H9 (cell line): ENCODE measurements at regions not wholly inside any gene's neighbourhood (a gene's known extent, or its start where the extent isn't known, plus 50 kb on each side); places are given as distances from the start of the nearest gene placed in this dataset.

Experiments
- DNase-seq: peaks from one replicate; pipeline ENCODE4 v3.0.0-alpha.2; 2017
- H2AFZ ChIP-seq: one replicate; pipeline ENCODE4 v1.6.1; 2013; ENCODE audit warnings: mild to moderate bottlenecking, low read length, control low read depth, moderate library complexity
- H2AK5ac ChIP-seq: 2 replicates; pipeline ENCODE4 v1.6.1; 2013; ENCODE audit warnings: low read length, control low read depth, mixed read lengths; ENCODE audit not compliant: insufficient read length
- H2BK120ac ChIP-seq: one replicate; pipeline ENCODE4 v1.6.1; 2013; ENCODE audit warnings: low read depth, mild to moderate bottlenecking, low read length, control low read depth, inconsistent platforms; ENCODE audit not compliant: poor library complexity, severe bottlenecking
- H2BK12ac ChIP-seq: 2 replicates; pipeline ENCODE4 v1.6.1; 2013; ENCODE audit warnings: low read length, control low read depth, mixed read lengths, low read depth; ENCODE audit not compliant: insufficient read length
- H2BK15ac ChIP-seq: 2 replicates; pipeline ENCODE4 v1.6.1; 2013; ENCODE audit warnings: low read depth, low read length, control low read depth
- H2BK20ac ChIP-seq: one replicate; pipeline ENCODE4 v1.6.1; 2013; ENCODE audit warnings: low read depth, mild to moderate bottlenecking, low read length, control low read depth, inconsistent platforms; ENCODE audit not compliant: poor library complexity, severe bottlenecking
- H2BK5ac ChIP-seq: 2 replicates; pipeline ENCODE4 v1.6.1; 2013; ENCODE audit warnings: low read length, control low read depth, mixed read lengths; ENCODE audit not compliant: insufficient read length
- H3K14ac ChIP-seq: 2 replicates; pipeline ENCODE4 v1.6.1; 2013; ENCODE audit warnings: low read length, control low read depth; ENCODE audit not compliant: insufficient read depth
- H3K18ac ChIP-seq: 2 replicates; pipeline ENCODE4 v1.6.1; 2013; ENCODE audit warnings: low read depth, mild to moderate bottlenecking, mixed read lengths, low read length, control low read depth; ENCODE audit not compliant: insufficient read length
- H3K23ac ChIP-seq: 2 replicates; pipeline ENCODE4 v1.6.1; 2013; ENCODE audit warnings: low read length, control low read depth, mixed read lengths, low read depth; ENCODE audit not compliant: insufficient read length
- H3K23me2 ChIP-seq: 2 replicates; pipeline ENCODE4 v1.6.1; 2013; ENCODE audit warnings: low read depth, mild to moderate bottlenecking, mixed read lengths, low read length, control low read depth; ENCODE audit not compliant: insufficient read length, poor library complexity, severe bottlenecking
- H3K27ac ChIP-seq: 2 replicates; pipeline ENCODE4 v1.5.1; 2013; ENCODE audit warnings: low read length, control low read depth, mixed read lengths, low read depth; ENCODE audit not compliant: insufficient read length
- H3K27me3 ChIP-seq: 2 replicates; pipeline ENCODE4 v1.6.1; 2013; ENCODE audit warnings: low read length, control low read depth, inconsistent platforms; ENCODE audit not compliant: insufficient read depth
- H3K4ac ChIP-seq: 2 replicates; pipeline ENCODE4 v1.6.1; 2013; ENCODE audit warnings: low read depth, mild to moderate bottlenecking, control low read depth, inconsistent platforms, low read length, moderate library complexity
- H3K4me1 ChIP-seq: 2 replicates; pipeline ENCODE4 v1.6.1; 2013; ENCODE audit warnings: low read length, control low read depth, inconsistent platforms; ENCODE audit not compliant: insufficient read depth
- H3K4me2 ChIP-seq: 2 replicates; pipeline ENCODE4 v1.6.1; 2013; ENCODE audit warnings: low read length, control low read depth, mixed read lengths; ENCODE audit not compliant: insufficient read length, insufficient read depth
- H3K56ac ChIP-seq: 2 replicates; pipeline ENCODE4 v1.6.1; 2013; ENCODE audit warnings: low read depth, mild to moderate bottlenecking, mixed read lengths, low read length, control low read depth; ENCODE audit not compliant: insufficient read length
- H3K79me1 ChIP-seq: 2 replicates; pipeline ENCODE4 v1.6.1; 2013; ENCODE audit warnings: low read depth, mild to moderate bottlenecking, moderate library complexity, low read length, control low read depth, inconsistent platforms; ENCODE audit not compliant: insufficient read depth, poor library complexity, severe bottlenecking
- H3K79me2 ChIP-seq: 2 replicates; pipeline ENCODE4 v1.6.1; 2013; ENCODE audit warnings: low read length, control low read depth, inconsistent platforms; ENCODE audit not compliant: insufficient read depth
- H3K9ac ChIP-seq: 2 replicates; pipeline ENCODE4 v1.6.1; 2013; ENCODE audit warnings: low read length, control low read depth, mixed read lengths; ENCODE audit not compliant: insufficient read length; ENCODE audit errors: extremely low read depth
- H3K9me3 ChIP-seq: one replicate; pipeline ENCODE4 v1.6.1; 2013; ENCODE audit warnings: low read depth, low read length, inconsistent platforms; ENCODE audit not compliant: control insufficient read depth
- H3T11ph ChIP-seq: one replicate; pipeline ENCODE4 v1.6.1; 2013; ENCODE audit warnings: mild to moderate bottlenecking, low read length, control low read depth, inconsistent platforms
- H4K20me1 ChIP-seq: one replicate; pipeline ENCODE4 v1.6.1; 2013; ENCODE audit not compliant: control insufficient read depth, insufficient read length, insufficient read depth
- H4K5ac ChIP-seq: 2 replicates; pipeline ENCODE4 v1.6.1; 2013; ENCODE audit warnings: low read depth, mild to moderate bottlenecking, mixed read lengths, low read length, control low read depth; ENCODE audit not compliant: insufficient read length
- H4K8ac ChIP-seq: replicated peaks from 2 replicates; pipeline ENCODE4 v1.6.1; 2013; ENCODE audit warnings: low read length, control low read depth, mixed read lengths, low read depth; ENCODE audit not compliant: insufficient read length
- H4K91ac ChIP-seq: 2 replicates; pipeline ENCODE4 v1.6.1; 2013; ENCODE audit warnings: low read depth, mild to moderate bottlenecking, moderate library complexity, mixed read lengths, low read length, control low read depth; ENCODE audit not compliant: insufficient read length
- H3K27ac Mint-ChIP-seq, 3 experiments: 2 replicates in 2 of 3; 3 replicates in 1 of 3; pipeline ENCODE4 v1.8.0; 2020 to 2021; ENCODE audit warnings: mixed read lengths in 3 of 3, mild to moderate bottlenecking in 1 of 3, moderate library complexity in 1 of 3
- H3K27me3 Mint-ChIP-seq: 2 replicates; pipeline ENCODE4 v1.8.0; 2021; ENCODE audit warnings: low read depth, mild to moderate bottlenecking, moderate library complexity, mixed read lengths
- H3K36me3 Mint-ChIP-seq, 3 experiments: 2 replicates in 2 of 3; 3 replicates in 1 of 3; pipeline ENCODE4 v1.8.0; 2020 to 2021; ENCODE audit warnings: low read depth in 3 of 3, mixed read lengths in 3 of 3; ENCODE audit not compliant: insufficient read depth in 1 of 3
- H3K4me1 Mint-ChIP-seq, 2 experiments: 2 replicates each; pipeline ENCODE4 v1.8.0; 2020; ENCODE audit warnings: mixed read lengths in 2 of 2
- H3K4me3 Mint-ChIP-seq, 2 experiments: 2 replicates in 1 of 2; 3 replicates in 1 of 2; pipeline ENCODE4 v1.8.0; 2020 to 2021; ENCODE audit warnings: mild to moderate bottlenecking in 2 of 2, mixed read lengths in 2 of 2, moderate library complexity in 1 of 2
- H3K9me3 Mint-ChIP-seq, 2 experiments: 2 replicates in 1 of 2; 3 replicates in 1 of 2; pipeline ENCODE4 v1.8.0; 2020; ENCODE audit warnings: mild to moderate bottlenecking in 2 of 2, mixed read lengths in 2 of 2, moderate library complexity in 1 of 2
- WGBS: extraction: QIAGEN DNeasy Blood & Tissue Kit; methylation state at CpG from one replicate; pipeline ENCODE4 v1.1.7; 2013; ENCODE audit warnings: missing lambda C conversion rate, low lambda C conversion rate, mixed read lengths; ENCODE audit not compliant: insufficient read length; ENCODE audit errors: extremely low coverage; 5-methylcytosine and 5-hydroxymethylcytosine counted together
- TF ChIP-seq, protein P1 (sequence below): fragments of 200-600 bp; sonication (generic); conservative IDR thresholded peaks from 3 replicates; pipeline ENCODE4 v1.8.0; 2021; ENCODE audit warnings: antibody characterized with exemption, mild to moderate bottlenecking

DNA sequence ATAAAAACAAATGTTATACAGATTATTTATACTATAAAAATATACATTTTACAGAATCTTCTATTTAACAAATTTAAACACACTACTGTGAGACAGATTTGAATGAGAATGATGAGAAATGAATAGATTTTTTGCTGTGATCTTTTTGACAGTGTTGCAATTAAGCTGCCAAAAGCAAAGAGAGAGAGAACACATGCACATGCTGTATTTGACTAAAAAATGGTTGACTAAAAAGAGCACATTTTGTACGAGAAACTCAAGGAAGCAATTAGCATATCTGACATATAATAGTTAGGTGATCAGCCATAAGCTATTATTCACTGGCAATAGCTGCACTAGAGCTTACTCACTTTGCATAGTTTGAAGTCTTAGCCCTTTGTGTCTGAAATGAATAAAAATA, 115.8 kb downstream of the SYT10 start:
- H3K27me3 Mint-ChIP-seq = no peaks in the 10 kb centered on the region
- no peak overlapping the region for H2AFZ ChIP-seq
- H3T11ph ChIP-seq = no peak overlapping the region
- no peak overlapping the region for H2BK120ac ChIP-seq
- H2AK5ac ChIP-seq = no peak overlapping the region
- no peak overlapping the region for H2BK12ac ChIP-seq
- H2BK5ac ChIP-seq = no peak overlapping the region
- H4K5ac ChIP-seq = no peak overlapping the region
- no peaks in the 10 kb centered on the region; a peak in 1 of 5 replicates for H3K9me3 Mint-ChIP-seq
- no peak overlapping the region for H4K8ac ChIP-seq
- no peak overlapping the region for H3K4me3 Mint-ChIP-seq
- H3K14ac ChIP-seq = no peak overlapping the region
- TF ChIP-seq, protein P1, sequence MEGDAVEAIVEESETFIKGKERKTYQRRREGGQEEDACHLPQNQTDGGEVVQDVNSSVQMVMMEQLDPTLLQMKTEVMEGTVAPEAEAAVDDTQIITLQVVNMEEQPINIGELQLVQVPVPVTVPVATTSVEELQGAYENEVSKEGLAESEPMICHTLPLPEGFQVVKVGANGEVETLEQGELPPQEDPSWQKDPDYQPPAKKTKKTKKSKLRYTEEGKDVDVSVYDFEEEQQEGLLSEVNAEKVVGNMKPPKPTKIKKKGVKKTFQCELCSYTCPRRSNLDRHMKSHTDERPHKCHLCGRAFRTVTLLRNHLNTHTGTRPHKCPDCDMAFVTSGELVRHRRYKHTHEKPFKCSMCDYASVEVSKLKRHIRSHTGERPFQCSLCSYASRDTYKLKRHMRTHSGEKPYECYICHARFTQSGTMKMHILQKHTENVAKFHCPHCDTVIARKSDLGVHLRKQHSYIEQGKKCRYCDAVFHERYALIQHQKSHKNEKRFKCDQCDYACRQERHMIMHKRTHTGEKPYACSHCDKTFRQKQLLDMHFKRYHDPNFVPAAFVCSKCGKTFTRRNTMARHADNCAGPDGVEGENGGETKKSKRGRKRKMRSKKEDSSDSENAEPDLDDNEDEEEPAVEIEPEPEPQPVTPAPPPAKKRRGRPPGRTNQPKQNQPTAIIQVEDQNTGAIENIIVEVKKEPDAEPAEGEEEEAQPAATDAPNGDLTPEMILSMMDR = no peak
- no CpG with 5 or more reads among the region's 1 CpG for WGBS
- H3K4me2 ChIP-seq = no peak overlapping the region
- H2BK15ac ChIP-seq = no peak overlapping the region
- no peaks in the 10 kb centered on the region for H3K9me3 ChIP-seq
- H3K27me3 ChIP-seq = no peaks in the 10 kb centered on the region
- H3K36me3 Mint-ChIP-seq = no peaks in the 10 kb centered on the region
- H3K4me1 ChIP-seq = no peaks in the 10 kb centered on the region
- H3K4ac ChIP-seq = no peak overlapping the region
- no peak overlapping the region for H3K56ac ChIP-seq
- H3K9ac ChIP-seq = no peak overlapping the region
- H3K4me1 Mint-ChIP-seq = peaks cover 3% of the 10 kb centered on the region in 2 experiments; a peak in 2 of 4 replicates
- DNase-seq = no peak
- no peak overlapping the region for H3K18ac ChIP-seq
- H3K79me1 ChIP-seq = no peaks in the 10 kb centered on the region
- H2BK20ac ChIP-seq = no peak overlapping the region
- no peak overlapping the region for H3K27ac ChIP-seq
- no peak overlapping the region for H3K27ac Mint-ChIP-seq
- H3K23me2 ChIP-seq = no peaks in the 10 kb centered on the region
- H3K79me2 ChIP-seq = no peaks in the 10 kb centered on the region
- H4K20me1 ChIP-seq = no peaks in the 10 kb centered on the region
- no peak overlapping the region for H3K23ac ChIP-seq
- H4K91ac ChIP-seq = no peak overlapping the region
